Stimulated activated CD8-positive, alpha-beta memory T cell treated with anti-CD3 and anti-CD28 coated beads, Interleukin-15, amount 100 ng/mL, for 48 hours (primary cell): ENCODE measurements at regions not wholly inside any gene's neighbourhood (a gene's known extent, or its start where the extent isn't known, plus 50 kb on each side); places are given as distances from the start of the nearest gene placed in this dataset.

ENCODE experiments used
- DNase-seq, 2 donors: peaks; one replicate each; pipeline ENCODE4 v3.0.0-alpha.2; 2020; ENCODE audit warnings: low read depth in 2 of 2

DNA sequence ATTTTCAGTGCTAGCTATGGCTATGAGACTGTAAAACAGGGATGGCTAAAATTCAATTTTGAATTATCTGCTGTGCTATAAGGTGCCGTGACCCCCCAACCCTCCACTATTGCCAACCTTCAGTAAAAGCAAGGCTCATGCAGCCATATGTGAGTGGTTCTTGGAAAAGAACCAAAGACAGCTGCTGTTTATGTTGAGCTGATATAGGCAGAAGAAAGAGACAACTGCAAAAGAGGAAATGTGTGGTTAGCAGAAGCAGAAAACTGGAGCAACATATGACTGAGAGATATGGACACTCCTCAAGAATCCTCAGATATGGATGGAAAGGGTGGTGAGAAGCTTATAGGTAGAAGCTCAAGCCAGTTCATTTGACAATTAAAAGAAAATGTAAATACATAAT, 200.3 kb downstream of the TLE1 start:
- no peak for DNase-seq

DNA sequence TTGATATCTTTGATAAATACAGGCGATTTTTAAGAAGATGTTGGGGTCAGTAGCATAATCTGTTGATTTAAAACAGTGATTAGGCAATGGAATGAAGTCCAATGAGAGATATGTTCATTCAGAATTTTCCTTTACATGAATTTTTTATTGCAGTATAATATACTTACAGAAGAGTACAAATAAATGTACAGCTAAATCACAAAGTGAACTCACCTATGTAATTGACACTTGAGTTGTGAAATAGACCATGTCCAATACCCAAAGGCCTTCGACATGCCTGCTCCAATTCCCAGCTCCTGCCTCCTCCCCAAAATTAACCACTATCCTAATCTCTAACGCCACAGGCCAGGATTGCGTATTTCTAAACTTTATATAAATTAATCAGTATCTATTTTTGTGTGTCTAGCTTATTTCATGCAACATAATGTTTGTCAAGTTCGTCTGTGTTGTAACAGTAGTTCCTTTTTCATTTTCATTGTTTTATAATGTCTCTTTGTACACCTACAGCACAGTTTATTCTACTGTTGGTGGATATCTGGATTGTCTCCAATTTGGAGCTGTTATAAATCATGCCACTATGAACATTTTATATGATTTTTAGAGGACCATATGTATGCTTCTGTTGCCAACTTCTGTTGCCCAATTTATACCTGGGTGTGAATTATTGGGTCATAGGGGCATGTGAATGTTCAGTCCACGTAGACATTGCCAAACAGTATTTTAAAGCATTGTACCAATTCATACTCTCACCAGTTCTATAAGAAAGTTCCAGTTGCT, 208.3 kb downstream of the TLE1 start:
- no peak for DNase-seq

DNA sequence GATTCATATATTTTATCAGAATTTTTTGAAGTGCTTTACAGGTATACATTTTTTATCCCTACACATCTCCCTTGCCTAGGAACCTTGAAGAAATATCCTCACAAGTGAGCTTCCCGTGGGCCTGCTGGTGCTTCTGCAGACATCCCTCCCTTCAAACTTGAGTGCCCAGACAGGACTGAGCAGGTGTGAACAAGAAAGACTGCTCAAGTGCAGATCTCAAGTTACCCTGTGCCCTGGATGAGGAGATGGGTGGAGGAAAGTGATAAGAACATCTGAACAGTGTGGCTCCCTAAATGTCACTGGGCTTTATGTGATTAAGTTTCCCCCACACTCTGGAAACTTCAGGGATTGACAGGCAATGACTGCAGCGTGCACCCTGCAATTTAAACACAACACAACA, 209.8 kb downstream of the TLE1 start:
- DNase-seq, result no peak

DNA sequence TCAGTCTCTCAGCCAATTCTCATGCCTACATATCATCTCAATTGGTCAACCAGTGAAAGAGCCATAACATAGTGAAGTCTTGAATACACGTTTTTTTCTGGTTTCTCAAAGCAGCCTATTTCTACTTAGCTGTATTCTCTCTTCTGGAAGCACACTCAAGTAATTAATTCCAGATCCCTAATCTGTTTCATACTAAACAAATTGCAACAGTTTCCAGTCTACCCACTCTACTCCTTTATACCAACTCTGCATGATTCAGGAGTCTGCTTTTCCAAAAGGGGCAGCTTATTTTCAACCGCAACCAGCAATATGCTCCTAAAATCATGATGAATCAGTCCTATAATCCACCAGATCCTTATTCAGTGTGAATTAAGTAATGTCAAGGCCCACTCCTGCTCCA, 211.7 kb downstream of the TLE1 start:
- DNase-seq, result no peak

DNA sequence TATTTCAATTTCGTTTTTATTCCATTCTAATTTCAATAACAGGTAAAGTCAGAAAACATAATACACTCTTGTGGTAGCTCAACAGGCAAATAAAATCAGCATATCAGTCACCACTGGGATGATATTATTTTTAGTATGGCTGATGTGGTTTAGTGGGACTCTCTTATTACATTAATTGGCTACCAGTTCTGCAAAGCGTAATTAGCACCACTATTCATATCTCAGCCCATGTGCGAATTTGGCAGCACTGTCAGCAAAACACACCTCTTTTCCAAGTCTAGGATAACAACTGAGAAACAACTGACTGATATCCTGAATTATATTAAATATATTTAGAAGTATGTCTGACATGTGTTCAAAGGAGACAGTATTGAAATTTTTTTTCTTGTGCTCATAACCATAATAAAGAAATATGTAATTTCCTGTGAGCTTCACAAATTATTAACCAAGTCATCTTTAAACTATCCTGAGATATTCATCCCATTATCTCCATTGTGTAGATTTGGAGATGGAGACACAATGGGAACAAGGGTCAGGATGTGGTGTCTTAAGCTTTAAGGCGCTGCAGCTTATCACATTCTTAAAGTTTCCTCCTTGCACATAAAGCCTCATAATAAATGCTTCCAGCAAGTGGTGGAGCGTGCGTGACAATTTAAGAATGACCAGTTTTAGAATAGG, 212.4 kb downstream of the TLE1 start:
- DNase-seq, result no peak

DNA sequence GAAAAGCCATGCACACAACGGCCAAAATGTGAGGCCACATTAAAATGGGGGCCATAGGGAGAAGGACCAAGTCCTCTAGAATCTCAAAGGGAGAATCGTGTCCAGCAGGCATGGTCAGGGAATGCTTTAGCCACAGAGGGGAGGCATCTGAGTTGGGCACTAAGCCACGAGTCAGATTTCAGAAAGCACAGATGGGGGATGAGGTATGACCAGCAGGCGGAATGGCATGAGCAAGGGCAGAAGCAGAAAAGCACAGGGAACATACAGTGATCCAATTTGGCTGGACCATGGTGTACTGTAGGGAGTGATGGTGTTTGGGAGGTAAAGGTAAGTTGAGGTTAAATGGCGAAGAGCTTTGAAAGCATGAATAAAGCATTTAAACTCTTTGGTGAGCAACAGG, 214.6 kb downstream of the TLE1 start:
- no peak for DNase-seq

DNA sequence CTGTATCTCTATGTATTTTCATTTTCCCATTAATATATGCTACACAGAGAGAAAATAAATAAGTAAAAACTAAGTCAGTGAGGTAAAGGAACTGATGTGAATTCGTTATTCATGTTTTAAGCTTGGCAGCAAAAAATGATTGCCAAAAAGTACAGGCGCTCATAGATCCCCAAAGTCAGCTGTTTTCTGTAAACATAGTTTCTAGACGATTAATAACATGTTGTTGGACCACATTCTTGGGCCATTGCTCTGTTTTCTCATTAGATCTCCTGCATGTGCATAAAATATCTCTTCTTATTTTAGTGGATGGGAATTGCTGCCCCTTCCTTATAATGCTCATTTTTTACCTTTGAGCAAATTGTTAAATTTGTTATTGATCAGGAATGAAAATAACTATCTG, 215.2 kb downstream of the TLE1 start:
- no peak for DNase-seq

DNA sequence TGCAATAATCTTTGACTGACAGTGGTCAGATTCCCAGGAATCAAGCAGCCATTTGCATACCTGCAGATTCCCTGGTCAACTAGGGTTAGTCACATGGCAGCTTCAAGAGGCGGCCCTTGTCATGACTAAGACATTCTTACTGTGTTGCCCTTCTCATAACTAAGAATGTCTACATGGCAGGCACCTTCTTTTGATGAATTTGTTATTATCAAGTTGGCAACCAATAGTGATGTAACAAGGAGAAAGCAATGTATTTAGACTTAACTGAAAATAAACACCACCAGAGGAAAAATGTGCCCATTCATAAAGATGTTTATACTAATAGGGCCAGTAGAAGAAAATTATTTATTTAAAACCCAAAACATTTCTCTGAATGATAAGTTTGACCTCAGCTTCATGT, 215.6 kb downstream of the TLE1 start:
- DNase-seq, result no peak

DNA sequence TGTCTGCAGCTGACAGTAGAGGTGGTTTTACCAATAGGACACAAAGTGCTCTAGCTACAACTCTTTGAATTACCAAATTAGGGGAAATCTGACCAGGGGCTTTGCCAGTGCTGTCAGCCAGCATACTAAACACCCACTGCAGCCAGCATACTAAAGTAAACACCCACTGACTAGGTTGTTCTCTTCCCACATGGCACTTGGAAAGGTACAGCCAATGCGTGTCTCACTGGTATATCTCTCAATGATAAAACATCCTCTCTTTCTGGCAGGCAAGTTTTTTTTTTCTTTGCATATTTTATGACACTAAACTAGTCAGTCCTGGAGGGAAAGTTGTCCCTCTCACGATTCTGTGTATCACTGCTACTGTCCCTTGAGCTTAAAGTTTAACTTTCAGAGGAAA, 216.1 kb downstream of the TLE1 start:
- no peak for DNase-seq

DNA sequence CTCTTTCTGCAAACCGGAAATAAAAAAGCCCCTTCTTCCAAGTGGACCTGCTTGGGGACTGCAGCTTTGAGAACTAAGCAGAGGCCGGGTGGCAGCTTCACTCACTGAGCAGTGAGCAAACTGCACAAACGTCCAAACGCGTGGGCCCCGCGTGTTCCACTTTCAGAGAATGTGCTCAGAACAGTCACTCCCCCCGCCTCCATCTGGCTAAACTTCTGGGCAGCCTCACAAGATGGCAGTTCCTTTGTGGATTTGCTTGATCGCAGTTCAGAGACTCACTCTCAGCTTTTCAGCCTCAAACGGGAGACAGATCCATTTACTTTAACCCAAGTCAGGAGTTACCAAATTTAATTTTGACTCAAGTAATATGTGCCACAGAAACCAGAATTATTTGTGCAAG, 216.6 kb downstream of the TLE1 start:
- DNase-seq, result no peak

DNA sequence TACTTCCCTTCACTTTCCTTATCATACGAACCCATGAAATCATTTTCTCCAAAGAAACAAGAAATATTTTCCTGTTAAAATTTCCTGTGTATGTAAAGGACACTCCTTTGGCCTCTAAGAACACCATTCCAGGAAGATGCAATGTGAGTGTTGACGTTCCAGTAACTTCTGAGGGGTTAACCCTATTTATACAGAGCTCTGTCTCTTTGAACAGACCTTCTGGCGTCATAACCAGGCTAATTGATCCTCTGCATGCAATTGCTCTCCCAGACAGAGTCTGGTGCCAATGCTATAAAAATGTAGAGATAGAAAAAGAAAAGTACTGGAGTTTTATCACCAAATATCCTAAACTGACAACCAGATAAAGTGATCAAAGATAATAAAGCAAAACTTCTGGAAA, 218.5 kb downstream of the TLE1 start:
- no peak for DNase-seq

DNA sequence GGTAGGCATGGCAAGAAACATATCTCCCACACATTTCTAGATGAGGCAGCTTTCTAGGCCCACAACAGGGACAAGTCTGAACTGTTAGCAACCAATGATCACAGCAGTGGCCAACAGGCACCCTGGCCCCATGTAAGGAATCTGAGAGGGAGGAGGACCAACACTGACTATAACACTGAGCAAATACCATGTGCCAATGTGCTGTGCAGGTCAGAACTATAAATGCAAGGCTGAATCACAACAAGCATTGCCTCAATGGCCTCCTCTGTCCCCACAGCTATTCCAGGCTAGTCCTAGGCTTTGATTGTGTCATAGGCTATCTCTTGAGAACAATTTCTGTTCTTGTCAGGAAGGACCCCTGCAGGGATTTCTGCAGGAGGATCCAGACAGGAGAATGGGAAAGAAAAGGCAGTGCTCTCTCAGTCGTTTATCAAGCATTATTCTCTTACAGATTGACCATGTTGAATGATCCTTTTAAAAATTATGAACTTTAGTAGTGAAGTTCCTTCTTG, 221.2 kb downstream of the TLE1 start:
- DNase-seq, result no peak

DNA sequence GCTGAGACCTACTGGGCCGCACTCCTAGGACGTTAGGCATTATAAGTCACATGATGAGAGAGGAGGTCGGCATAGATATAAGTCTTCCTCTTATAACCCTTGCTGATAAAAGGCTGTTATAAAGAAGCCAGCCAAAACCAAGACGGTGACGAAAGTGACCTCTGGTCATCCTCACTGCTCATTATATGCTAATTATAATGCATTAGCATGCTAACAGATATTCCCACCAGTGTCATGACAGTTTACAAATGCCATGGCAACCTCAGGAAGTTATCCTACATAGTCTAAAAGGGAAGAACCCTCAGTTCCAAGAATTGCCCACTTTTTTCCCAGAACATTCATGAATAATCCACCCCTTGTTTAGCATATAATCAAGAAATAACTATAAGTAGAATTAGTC, 222.4 kb downstream of the TLE1 start:
- DNase-seq, result no peak

DNA sequence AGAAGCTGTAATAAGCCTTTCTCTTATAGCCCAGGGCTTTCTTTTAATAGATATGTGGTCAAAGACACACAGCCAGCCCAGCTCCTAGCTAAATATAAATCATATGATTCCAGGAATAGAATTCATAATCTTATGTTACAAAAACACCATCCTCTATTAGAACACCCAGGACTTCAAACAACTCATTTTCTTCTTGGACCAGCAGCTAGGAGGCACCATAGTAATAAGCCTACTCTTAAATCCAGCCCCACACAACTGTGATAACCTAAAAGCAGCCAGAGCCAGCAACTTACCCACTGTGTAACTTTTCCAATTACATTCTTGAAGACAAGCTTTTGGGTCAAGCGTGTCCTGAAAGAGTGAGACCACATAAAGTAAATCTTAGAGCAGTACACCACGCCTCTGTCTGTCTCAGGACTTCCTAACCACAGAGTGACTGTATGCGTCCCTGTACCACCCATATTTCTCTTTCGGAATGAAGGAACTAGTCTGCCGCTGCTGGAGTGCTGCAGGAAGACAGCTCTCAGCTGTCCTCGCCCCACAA, 223.8 kb downstream of the TLE1 start:
- DNase-seq, result no peak

DNA sequence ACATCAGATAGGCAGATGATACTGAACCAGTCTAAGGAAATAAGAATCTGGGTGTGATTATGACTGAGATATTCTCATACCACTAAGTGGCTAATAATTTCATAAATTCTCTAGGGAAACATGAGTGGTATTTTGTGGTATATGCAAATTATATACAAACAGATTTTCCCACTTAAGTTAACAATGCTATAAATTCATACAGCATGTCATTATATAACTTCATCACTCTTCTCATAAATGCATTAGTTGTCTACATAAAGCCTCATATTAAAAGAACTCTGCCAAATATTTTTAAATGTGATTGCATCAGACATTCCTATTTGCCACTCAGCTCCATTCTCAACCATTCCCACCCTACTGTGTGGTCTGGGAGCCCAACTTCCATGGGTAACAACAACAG, 226.5 kb downstream of the TLE1 start:
- no peak for DNase-seq

DNA sequence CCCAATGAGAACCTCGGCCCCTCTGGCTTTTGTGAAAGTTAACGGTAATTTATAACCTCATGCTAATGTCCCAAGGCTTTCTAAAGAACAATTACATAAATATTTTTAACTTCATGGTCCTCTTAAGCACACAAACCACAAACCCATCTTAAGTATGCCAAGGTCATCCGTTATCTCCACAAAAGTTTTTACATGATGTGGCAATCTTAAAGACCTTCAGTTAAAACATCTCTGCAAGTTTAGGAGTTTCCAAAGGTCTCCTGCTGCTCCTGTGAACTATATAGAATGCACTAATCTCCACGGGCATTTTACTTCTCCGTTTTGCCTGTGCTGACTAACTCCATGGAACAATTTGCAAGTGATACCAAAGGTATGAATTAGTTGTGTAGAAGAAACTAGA, 228.2 kb downstream of the TLE1 start:
- no peak for DNase-seq

DNA sequence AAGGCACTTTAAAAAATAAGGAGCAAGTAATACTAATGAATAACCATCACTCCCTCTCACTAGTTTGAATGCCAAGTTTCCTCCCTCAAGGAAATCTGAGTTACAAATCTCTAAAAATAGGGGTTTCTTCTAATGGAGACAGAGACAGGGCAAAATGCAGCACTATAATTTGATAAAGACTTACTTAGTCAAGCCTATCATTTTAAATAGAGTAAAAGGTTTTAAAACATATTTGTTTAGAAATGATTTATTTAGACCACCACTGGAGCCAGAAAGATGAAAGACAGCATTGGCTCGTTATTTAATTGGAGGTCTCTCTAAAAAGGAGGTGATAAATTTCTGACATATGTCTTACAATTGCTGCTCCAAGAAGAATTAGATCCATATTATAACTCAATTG, 228.7 kb downstream of the TLE1 start:
- no peak for DNase-seq

DNA sequence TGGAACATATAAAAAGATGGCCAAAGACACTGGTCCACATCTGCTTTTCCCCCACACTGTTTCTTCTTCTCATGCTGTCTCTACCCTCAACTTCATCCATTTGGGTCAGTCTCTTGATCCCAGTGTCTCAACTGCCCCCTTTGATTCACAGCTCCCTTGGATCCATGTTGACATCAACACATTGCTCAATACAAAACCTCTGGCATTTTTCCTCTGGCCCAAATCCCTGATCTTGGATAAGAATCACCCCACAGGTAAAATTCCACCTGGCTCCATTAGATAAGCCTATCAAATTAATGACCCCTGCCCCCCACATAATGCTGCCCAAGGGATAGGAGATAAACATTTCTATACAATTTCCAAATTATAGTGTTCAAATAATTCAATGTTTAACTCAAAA, 229.8 kb downstream of the TLE1 start:
- no peak for DNase-seq

DNA sequence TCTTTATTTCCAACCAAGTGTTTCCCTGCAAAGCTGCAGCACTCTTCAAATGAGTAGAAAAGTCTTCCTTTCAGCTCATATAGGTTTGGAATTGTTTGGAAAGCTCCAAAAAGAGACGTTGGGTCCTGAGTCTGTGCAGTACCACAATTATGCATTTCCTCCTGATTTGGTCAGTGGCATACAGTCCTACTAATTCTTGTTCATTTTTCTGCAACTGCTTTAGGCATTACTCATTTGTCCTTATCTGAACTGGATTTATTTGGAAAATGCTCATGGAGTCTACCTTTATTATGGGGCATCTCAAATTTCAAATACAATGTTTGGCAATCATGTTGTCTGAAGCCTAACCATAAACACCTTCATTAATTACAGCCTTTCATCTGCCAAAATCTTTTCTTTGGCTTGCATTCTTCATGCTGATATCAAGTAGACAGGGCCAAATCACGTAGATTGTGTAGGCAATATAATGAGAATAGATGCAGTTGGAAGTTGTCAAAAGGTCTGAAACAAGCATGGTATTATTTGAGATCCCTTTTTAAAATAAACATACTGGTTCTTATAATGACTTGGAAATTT, 232.8 kb downstream of the TLE1 start:
- DNase-seq, result no peak

DNA sequence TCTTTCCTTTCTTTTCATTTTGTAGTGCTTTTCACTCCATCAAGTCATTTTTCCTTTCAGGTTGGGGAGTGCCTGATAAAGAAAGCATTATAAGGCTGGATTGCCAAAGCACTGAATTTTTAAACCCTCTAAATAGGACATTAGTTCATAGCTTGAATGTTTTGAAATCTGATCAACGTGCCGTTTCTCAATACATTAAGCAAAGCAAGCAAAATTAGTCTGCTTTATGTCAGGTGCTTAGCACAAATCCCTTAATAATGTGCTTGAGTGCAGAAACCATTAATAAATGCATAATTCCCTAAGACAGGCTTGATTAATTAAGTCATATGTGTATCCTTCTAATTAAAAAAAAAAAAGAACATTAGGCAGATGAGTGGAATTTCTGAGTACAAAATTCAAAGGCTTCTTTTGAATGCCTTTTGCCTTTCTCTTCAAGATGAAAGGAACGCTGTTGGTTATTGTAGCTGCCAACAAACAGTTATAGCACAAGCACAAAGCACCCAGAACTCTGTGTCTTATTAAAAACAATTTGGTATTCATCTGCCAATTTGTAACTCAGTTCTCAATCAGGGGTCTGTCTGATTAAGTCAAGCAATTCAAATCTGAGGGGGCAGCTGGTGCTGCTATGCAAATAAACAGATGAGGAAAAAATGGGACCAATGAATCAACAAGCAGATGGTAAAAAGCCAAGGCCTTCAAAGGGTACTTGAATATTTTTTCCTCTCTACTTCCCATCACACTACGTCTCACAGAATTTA, 233.7 kb downstream of the TLE1 start:
- no peak for DNase-seq

DNA sequence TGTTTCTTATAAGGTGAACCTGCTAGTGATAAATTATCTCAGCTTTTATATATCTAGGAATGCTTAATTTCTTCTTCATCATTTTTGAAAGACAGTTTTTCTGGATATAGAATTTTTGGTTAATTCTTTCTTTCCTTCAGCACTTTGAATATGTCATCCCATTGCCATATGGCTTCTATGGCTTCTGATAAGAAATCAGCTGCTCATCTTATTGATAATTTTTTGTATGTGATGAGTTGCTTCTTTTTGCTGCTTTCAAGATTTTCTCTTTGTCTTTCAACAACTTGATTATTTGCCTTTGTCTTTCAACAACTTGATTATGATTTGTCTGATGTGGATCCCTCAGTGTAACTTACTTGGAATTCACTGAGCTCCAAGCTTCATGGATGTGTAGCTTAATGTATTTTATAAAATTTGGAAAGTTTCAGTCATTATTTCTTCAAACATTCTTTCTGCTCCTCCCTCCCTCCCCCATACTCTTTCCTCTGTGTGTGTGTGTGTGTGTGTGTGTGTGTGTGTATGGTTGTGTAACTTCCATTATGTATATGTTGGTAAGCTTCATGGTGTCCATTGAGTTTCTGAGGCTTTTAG, 243.9 kb downstream of the TLE1 start:
- no peak for DNase-seq

DNA sequence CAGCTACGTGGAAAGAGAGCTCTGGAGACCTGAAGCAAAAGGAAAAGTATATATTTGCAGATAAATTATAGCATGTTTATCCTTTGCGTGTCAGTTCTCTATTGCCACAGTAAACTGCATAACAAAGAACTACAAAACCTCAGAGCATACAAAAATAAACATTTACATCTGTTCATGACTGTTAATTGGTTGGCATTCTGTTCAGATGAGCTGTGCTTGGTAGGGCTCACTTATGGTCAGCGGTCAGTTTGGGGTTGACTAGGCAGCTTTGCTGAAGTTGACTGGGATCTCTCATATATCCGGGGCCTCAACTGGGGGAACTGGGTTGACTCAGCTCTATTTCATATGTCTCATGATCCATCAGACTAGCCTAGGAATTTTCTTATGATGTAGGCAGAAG, 257.7 kb downstream of the TLE1 start:
- DNase-seq, result no peak
